Endothelial cell of hepatic sinusoid (primary cell): ENCODE measurements at regions not wholly inside any gene's neighbourhood (a gene's known extent, or its start where the extent isn't known, plus 50 kb on each side); places are given as distances from the start of the nearest gene placed in this dataset.

Experiments used
- in situ Hi-C: cut with HindIII; loops from 2 replicates; pipeline ENCODE4 v1.10.0; 2017; ENCODE audit warnings: low sequenced_read_pairs

- in situ Hi-C loops, result no loop called here
Observed at GRCh38 chr4:176898791-176899190, 106.1 kb upstream of the VEGFC start.

GRCh38 chr4:176902710-176903323 lies 110.1 kb upstream of the VEGFC start:
- in situ Hi-C loops, result loop anchor here (5.0 kb wide), 1 partner anchor 59 kb away; no protein-coding TSS in a partner anchor

DNA sequence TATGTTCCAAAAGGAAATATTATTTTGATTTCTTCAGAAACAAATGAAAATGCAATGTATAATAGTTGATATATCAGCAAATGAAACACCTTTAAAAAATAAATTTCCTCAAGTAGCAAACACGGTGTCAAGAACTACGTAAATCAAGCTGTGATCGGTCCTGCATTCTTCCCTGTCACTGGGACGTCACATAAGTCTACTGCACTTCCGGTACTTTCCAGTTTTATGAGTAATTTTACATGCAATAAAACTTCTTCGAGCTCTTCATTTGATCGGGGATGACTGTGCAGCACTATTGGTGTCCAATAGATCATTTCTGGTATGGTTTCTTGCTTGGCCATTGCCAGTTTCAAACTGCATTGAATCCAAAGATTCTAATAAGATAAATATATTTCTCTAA lies 114.0 kb upstream of the VEGFC start:
- in situ Hi-C loops, result no loop called here

DNA sequence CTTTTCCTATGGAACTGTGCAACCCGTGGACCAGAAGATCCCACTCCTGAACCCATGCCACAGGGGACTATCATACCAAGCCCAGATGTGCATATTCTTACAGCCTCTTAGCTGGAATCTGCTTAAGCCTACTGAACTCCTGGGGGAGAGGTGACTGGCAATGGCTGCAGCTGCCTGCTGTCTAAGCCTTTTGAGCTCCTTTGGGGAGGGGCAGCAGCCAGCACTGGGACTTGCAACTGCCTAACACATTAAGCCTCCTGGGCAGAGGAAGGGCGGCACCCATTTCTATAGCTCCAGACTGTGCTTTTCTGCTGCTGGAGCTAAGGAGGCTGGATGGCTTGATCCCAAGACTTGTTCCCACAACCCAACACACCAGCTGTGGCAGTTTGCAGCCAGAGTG lies 117.9 kb upstream of the VEGFC start:
- in situ Hi-C loops, result no loop called here

DNA sequence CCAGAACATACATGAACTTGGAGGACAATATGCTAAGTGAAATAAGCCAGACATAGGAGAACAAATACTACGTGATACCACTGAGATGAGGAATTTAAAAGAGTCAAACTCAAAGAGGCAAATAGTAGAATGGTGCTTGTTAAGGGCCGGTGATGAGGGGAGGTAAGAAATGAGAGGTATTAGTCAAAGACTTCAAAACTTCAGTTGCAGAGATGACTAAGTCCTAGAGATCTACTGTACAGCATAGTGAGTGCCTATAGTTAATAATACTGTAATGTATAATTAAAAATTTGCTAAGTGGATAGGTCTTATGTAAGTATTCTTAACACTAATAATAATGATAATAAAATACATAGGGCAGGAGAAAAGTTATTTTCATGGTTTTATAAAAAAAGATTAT lies 126.9 kb upstream of the VEGFC start:
- in situ Hi-C loops, result loop anchor here (10.0 kb wide), 1 partner anchor 125 kb away; no protein-coding TSS in a partner anchor

DNA sequence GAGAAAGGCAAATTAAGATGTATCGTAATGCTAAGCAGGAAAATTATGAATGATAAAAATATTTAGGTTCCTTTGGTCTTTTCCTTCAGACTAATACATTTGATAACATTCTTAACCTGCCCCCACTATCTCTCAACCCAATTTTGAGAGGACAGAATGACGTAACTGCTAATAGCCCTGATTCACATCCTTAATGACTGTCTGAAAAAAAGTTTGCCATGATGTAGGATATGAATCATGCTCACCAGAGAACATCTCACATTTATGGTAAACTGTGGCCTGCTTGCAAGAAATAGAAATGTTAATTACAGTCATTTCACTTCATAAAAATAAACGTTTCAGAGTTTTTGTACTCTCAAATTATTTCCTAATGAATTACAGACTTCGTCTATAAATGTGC lies 128.0 kb upstream of the VEGFC start:
- in situ Hi-C loops, result loop anchor here (10.0 kb wide), 1 partner anchor 124 kb away; no protein-coding TSS in a partner anchor

DNA sequence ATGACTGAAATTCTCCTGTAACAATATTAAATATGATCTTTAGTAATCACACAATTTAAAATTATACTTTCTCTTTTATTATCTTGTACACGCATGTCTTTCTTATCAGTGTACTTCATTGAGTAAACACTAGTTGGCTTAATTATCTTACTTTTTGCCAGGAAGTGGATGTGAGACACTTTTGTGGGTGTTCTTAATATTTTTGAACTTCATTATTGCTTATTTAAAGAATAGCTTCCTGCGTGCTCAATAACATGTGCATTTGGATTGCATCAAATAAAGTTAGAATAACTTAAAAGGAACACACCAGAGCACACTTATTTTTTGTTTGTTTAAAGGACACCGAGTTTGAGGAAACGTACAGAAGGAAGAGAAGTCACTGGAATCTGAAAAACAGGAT lies 128.5 kb upstream of the VEGFC start:
- in situ Hi-C loops, result loop anchor here (10.0 kb wide), 1 partner anchor 124 kb away; no protein-coding TSS in a partner anchor

- in situ Hi-C loops, result loop anchor here (10.0 kb wide), 1 partner anchor 121 kb away; no protein-coding TSS in a partner anchor
Observed at GRCh38 chr4:176924238-176924637, 131.5 kb upstream of the VEGFC start.

GRCh38 chr4:176925962-176926361 lies 133.2 kb upstream of the VEGFC start:
- in situ Hi-C loops, result loop anchor here (10.0 kb wide), 1 partner anchor 119 kb away; no protein-coding TSS in a partner anchor

- in situ Hi-C loops, result loop anchor here (10.0 kb wide), 1 partner anchor 118 kb away; no protein-coding TSS in a partner anchor
Observed at GRCh38 chr4:176927117-176927516, 134.4 kb upstream of the VEGFC start.

GRCh38 chr4:176927664-176928063 lies 134.9 kb upstream of the VEGFC start:
- in situ Hi-C loops, result loop anchor here (10.0 kb wide), 1 partner anchor 117 kb away; no protein-coding TSS in a partner anchor

- in situ Hi-C loops, result no loop called here
Observed at GRCh38 chr4:176939445-176939844, 146.7 kb upstream of the VEGFC start.

DNA sequence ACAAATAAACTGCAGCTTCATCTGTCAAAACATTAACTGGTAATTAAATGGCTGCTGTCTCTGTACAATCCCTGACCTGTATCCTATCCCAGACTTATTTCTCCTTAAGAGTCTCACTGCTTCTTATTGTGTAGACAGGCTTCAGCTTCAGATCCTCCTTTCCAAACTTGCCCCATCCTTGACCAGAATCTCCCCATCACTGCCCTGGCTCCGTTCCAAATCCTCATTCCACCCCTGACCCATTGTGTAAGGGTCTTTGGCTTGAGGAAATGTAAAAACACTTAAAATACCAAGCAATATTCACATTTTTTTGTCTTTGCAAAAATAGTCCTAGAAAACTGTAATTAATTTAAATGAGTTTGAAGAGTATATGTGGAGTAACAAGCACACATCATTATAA lies 152.6 kb upstream of the VEGFC start:
- in situ Hi-C loops, result no loop called here

GRCh38 chr4:176949029-176949428 lies 156.3 kb upstream of the VEGFC start:
- in situ Hi-C loops, result no loop called here

DNA sequence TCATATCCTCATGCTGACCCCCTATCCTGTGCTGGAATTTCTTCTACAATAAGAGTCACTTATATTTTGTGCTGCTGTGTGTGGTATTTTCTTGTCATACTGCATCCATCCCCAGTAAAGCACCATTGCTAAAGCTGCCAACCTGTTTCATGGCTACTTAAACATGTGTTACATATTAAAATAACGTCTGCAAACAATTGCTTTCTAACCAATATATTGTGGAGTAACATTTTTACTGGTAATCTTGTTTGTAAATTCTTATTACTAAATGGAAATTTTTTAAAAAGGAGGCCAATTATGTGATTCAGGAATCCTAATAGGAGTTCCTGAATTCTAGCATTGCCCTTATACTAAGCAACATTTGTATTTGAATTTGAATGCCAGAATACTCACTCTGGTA lies 160.3 kb upstream of the VEGFC start:
- in situ Hi-C loops, result no loop called here

DNA sequence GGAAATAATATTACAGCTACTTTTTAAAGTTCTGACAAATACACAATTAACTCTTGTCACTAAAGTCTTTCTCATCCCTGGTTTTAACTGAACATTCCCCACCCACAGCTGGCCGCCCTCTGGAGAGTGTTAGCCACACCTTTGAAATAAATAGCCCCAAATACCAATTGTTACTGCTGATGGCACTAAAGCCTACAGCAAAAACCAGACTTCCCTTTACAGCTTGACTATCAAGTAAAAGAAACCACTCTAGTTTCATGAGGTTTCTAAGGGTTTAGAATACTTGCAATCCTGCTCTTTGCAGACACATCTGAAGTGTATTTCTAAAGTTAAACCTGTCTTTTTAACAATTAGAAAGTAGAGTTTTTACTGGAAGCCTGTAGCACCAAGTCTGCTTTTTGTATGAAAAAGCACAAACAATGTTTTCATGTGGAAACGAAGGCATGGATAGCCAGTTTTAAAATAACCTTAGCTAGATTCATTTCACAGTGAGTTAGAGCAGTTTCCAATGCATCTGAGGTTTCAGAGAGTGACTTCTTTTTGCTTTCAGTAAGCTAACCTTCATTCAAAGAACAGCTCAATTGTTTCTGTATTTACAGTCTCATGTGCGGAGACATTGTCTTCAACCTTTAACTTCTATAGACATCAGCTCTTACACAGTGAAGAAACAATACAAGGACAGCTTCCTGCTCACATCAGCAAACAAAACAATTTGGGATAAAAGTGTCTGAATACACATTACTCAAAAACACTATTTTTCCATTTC lies 164.8 kb upstream of the VEGFC start:
- in situ Hi-C loops, result no loop called here

DNA sequence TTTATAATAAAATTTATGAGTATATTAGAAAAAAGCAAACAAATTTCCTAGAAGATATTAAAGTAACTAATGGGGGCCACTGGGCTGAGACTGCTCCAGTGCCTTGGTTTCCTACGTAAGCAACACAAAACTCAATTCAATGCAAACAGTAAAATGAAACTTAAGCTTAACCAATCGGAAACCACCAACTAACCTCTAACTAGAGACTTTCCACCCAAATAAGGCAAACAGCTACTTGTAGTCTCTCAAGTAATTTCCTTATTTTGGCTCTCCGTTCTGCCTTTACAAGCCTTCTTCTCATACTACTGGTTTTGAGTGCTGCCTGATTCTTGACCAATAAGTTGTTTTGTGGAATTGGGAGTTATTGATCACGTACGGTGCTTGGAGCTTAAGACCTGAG lies 167.3 kb upstream of the VEGFC start:
- in situ Hi-C loops, result loop anchor here (5.0 kb wide), 2 partner anchors 58 to 67 kb away; no protein-coding TSS in a partner anchor

DNA sequence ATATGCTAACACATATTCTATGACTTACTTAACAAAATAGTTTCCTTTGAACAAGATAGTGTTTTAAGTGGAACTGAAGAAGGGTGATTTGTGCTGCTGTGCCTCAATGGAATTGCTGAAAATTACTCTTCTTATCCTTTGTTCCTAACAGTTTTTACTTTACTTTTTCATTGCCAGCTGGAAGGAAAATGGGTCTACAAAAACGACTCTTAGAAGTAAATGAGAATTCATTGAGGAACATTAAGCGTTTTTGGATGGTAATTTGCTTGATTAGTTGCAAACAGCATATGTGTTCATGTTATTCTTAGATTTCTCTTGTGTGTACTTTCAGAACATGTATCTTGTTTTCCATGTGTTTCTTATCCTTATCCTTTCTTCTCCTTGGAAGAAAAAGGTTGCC lies 170.4 kb upstream of the VEGFC start:
- in situ Hi-C loops, result loop anchor here (5.0 kb wide), 2 partner anchors 61 to 64 kb away; no protein-coding TSS in a partner anchor

GRCh38 chr4:176964116-176964691 lies 171.5 kb upstream of the VEGFC start:
- in situ Hi-C loops, result loop anchor here (5.0 kb wide), 2 partner anchors 62 to 63 kb away; no protein-coding TSS in a partner anchor

DNA sequence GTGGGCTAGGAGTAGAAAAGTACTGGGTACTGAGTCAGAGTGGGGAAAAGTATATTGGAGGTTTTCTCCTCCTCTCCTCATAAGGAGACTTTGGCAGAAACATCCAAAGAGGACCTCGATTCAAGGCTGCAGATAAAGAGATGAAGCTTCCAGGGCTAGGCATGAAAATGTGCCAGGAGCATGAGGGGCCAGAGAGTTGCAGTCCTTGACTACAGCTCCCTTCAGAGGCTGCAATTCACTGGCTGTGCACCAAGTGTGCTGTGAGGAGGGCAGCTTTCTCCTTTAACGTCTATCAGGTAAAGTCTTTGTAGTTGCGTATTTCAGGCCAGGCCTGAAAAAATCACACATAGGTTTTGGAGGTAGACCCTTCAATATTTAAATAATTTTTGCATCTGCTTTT lies 174.9 kb upstream of the VEGFC start:
- in situ Hi-C loops, result no loop called here

DNA sequence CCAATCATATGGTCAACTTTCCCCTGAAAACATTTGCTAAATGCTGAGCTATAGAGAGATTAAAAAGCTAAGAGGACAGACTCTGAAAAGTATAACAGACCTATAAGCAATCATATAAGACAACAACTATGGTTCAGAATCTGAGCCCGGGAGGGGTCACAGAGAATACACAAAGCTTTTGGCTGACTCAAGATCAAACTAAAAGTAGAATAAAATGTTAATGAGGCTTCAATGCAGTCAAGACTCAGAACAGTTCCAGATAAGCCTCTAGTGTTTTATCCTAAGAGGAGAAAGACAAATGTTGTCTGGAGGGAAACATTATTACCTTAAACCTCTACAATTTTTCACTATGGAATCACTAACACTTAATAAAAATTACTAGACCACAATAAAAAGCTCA lies 175.4 kb upstream of the VEGFC start:
- in situ Hi-C loops, result no loop called here
